ENCODE measurements at regions not wholly inside any gene's neighbourhood (a gene's known extent, or its start where the extent isn't known, plus 50 kb on each side); places are given as distances from the start of the nearest gene placed in this dataset.
"Not testable (repeated sequence)": the region's sequence is repeated elsewhere in the genome, so short reads cannot be mapped to it uniquely, and the experiment has no call there.

DNA sequence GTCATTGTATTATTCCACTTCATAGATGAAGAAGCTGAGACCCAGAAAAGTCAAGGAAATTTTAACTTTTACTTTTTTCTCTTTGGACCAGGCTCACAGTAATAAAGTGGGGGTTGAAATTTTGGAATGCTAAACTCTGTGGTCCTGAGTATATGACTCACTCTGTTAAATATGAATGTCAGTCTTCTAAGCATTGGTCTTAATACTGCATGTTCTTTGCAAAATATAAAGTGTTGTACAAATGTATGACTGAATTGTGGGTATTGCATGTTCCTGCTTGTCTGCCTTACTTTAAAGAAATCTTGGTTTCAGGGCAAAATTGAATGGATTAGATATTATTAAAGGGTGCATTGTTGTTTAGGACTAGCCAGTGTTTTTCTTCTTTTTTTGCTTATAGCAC lies 950.8 kb upstream of the GOT2 start:
- DNase-seq (ENCODE audit: low read depth in 2 of 3, low spot score in 1 of 3), result no peak

DNA sequence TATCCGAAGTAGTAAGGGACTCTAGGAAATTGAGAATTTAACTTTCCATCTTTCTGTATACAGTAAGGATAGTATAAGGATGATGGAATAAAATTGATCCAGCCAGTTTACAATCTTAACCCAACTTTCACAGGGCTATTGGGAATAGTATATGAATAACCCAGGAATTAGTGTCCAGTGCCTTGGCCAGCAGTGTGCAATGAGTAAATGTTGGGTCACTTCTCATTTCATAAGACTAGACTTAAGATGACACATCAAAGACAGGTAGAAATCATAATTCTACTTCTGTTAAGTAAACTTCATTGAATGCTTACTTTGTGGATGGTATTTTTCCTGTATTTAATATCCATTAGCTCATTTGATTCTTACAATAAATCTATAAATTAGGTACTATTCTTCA lies 949.6 kb upstream of the GOT2 start:
- DNase-seq (ENCODE audit: low read depth in 2 of 3, low spot score in 1 of 3), result no peak

DNA sequence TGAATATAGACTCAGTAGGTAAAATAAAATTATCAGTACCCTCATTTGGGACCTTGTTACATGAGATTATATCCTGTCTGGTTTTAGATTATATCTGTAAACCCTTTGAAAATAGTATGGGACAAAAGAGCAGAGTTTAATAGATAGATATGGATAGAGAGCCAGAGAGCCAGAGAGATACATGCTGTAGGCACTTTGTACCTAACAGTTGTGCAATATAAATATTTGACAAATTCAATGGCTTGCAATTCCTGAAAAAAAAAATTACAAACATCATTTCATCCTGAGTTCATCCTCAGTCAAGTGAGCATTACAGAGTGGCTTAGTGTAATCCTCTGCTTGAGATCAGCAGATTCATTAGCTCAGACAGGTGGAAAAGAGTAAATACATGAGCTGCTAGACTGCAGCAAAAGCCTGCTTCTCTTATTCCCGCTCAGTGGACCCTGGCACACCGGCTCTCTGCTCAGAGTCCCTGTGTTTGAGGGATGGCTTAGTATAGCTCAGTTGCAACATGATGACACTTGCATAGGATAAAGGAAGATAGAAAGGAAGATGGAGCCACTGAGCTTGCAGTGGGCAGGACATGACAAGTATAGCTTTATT lies 931.6 kb upstream of the GOT2 start:
- no peak for DNase-seq (ENCODE audit: low read depth in 2 of 3, low spot score in 1 of 3)

DNA sequence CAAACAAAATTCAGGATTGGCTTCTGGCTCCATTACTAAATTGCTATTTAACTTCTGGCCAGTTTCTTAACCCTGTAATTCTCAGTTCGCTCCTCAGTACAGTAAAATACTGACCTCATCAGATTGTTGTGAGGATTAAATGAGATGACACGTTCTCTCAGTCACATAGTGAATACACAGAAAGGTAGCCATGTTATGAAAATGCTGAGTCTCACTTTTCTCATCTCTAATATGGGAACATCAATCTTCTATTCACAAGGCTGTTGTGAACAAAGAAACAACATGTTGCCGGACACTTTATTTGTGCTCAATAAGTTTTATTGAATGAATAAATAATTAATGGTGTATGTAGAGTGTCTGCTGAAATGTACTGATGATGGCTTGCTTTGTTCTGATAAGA lies 924.5 kb upstream of the GOT2 start:
- no peak for DNase-seq (ENCODE audit: low read depth in 2 of 3, low spot score in 1 of 3)

DNA sequence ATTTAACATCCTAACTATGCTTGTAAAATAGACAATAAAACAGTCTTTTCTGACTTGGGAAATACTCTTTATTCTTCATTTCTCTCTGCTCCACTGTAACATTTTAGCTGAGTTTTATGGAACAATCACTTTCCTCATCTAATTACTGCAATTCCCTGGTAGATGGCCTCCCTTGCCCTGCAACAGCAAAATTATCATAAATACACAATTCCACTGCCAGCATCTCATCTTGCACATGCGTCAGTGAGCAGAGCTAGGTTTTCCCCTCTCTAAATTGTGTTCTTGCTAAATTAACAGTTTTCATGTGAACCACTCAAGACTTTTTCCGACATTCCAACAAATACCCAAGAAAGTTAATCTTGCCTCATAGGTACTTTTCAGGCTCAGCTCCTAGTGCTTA lies 920.9 kb upstream of the GOT2 start:
- no peak for DNase-seq (ENCODE audit: low read depth in 2 of 3, low spot score in 1 of 3)

DNA sequence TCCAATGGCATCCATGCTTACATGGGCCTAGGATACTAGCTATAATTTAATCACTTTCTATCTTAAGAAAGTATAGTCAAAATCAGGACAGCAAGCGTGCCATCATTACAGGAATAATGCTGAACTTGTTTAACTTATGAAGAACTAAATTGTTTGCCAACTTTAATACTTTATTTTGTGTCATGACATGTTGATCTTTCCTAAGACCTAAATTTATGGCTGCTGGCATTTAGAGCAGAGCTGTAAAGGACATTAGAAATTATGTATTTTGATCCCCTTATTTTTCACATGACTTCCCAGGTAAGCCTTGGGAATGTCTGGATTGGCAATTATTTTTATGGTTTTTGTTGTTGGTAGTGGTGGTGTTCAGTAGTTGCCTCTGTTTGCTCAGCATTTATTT lies 920.3 kb upstream of the GOT2 start:
- DNase-seq (ENCODE audit: low read depth in 2 of 3, low spot score in 1 of 3), result no peak

DNA sequence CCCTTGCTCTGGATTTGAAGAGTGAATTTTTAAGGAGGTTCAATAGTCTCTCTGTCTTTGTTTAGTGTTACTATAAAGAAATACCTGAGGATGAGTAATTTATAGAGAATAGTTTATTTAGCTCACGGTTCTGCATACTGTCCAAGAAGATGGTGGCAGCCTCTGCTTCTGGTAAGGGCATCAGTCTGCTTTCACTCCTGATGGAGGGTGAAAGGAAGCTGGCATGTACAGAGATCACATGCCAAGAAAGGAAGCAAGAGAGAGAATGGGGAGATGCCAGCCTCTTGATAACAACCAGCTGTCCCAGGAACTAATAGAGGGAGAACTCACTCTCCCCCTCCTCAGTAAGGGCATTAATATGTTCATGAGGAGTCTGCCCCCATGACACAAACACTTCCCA lies 917.5 kb upstream of the GOT2 start:
- no peak for DNase-seq (ENCODE audit: low read depth in 2 of 3, low spot score in 1 of 3)

DNA sequence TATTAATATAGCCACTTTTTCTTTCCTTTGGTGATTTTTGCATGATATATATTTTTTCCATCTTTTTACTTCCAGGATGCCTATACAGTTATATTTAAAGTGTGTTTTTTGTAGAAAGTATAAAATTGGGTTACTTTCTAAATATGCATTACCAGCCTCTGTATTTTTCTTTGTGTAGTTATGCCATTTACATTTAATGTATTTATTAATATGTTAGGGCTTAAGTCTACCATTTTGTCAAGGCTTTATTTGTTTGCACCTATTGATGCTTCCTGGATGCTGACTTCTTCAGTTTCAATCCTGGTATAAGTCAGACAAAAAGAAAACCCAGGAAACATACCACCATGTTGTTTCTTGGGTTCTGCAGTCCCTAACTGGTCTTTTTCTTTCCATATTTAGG lies 911.1 kb upstream of the GOT2 start:
- no peak for DNase-seq (ENCODE audit: low read depth in 2 of 3, low spot score in 1 of 3)

DNA sequence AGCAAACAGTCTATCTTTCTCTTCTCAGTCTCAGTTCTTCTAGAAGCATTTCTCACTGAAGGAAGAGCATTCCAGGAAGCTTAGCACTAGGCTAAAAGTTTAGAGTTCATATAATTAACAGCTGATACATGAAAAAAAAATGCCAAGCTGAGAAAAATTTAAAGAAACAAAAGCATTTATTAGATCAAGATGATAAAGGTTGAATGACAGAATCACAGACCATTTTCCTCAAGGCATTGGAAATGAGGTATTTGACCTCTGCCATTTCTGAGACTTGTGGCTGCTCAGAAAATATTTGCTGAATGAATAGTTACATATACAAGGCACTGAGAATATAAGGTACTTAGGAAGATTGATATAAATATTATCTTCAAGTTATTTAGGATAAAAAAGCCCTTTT lies 901.6 kb upstream of the GOT2 start:
- DNase-seq (ENCODE audit: low read depth in 2 of 3, low spot score in 1 of 3), result no peak

DNA sequence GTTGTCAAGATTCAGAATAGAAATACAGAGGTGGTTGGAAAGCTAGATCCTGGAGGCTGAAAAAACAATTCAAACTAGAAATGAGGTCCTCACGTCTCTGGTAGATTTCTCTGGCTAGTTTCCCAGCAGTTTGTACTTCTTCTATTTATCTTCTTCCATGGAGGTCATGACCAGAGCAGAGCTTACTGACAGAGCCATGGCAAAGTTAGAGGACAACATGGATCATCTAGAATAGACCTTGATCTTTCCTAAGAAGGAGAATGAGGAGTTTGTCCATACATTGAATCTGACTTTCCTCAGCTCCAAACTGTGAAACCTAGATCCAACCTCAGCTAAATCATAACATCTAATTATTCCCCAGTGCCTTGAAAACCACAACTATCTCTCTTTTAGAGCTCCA lies 900.8 kb upstream of the GOT2 start:
- DNase-seq (ENCODE audit: low read depth in 2 of 3, low spot score in 1 of 3), result no peak

DNA sequence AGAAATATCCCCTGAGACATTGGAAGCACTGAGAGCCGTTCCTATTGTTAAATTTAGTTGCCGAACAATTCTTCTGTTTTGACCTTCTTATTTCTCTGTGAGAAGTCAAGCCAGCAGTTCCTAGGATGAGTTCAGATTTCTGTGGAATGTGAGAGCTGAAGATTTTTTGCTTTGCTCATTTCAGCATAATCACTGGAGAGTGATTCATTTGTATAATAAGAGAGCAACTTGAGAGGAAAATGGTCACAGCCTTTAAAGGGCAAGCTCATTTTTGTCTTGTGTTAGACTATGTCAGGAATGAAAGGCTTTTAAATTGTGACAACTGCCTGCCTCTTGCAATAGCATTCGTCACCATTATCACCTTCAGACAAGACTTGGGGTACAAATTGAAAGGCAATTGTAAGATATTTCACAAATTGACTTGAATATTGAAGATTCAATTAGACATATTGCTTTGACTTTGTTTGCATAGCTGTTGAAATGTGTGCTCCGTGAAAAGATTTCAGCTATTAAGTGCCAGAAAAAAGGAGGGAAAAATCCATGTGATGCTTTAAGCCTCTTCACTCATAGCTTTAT lies 900.0 kb upstream of the GOT2 start:
- no peak for DNase-seq (ENCODE audit: low read depth in 2 of 3, low spot score in 1 of 3)

DNA sequence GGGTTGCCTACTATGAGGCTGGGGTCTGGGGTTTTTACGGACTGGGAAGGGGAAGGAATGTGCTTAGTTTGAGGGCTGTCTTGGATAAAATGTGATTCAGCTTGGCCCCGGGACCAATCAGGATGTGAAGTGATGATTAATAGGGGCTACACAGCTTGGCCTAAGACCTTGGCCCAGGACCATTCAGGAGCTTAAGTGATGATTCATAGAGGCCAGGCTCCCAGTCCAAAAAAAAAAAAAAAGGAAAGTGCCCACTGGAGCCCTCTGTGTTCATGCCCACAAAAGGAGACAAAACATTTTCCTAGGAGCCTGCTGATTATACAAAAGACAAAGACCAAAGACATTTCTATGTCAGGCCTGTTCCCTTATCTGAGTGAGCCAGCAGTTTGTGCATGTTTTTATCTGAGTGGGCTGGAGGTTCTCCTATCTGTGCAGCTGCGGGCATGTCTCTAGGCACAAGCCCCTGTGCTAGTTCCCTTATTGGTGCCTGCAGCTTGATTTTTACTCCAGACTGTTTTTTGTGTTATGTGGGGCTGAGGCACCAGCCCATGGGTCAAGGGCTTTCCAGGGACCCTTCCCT lies 898.2 kb upstream of the GOT2 start:
- no peak for DNase-seq (ENCODE audit: low read depth in 2 of 3, low spot score in 1 of 3)

DNA sequence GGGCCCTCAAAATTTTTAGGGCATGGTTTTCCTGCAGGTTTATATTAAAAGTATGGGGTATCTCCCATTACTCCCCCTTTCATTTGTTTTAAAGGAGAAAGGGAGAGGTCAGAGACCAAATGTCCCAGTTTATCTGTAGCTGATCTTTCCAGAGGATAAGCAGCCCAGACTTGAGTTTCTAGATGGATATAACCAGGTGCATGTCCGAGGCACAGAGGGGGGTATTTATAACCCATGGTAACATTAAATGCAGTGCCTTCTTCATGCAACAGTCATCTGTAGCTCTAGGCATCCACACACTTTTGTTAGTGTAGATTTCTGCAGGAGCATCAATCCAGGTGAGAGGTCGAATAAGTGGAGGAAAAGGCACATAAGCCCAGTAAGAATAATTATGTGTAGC lies 890.3 kb upstream of the GOT2 start:
- DNase-seq (ENCODE audit: low read depth in 2 of 3, low spot score in 1 of 3), result not testable (repeated sequence)

DNA sequence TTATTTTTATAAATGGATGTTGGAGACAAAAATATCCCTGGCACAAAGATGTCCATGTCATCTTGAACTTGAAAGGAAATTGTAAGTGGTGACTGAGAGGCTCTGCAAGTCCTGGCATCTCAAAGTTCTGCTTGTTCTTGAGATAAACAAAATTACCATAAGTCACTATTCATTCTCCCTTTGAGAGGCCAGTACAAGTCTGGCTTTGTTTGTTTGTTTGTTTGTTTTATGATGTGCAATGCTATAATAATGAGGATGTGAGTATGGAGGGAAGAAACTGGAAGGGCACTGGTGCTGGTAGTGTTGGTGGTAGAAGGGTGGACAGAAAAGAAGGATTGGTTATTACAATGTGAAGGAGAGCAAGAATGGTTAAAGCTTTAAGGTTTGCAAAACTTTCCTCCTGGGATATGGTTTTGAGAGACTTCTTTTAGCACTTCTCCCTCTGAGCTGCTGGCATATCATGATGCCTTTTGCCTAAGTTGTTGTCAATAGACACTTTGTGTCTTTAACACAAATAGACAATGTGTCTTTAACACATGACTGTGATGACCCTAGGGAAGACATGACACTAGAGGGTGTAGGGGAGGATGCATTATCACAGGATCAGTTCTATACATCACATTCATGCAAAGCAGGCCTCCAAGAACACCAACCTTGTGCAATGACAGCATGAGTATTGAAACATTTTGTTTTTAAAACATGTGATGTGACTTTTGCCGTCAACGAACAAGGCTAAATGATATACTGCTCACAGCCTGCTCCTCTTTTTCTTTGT lies 880.5 kb upstream of the GOT2 start:
- DNase-seq (ENCODE audit: low read depth in 2 of 3, low spot score in 1 of 3), result no peak

DNA sequence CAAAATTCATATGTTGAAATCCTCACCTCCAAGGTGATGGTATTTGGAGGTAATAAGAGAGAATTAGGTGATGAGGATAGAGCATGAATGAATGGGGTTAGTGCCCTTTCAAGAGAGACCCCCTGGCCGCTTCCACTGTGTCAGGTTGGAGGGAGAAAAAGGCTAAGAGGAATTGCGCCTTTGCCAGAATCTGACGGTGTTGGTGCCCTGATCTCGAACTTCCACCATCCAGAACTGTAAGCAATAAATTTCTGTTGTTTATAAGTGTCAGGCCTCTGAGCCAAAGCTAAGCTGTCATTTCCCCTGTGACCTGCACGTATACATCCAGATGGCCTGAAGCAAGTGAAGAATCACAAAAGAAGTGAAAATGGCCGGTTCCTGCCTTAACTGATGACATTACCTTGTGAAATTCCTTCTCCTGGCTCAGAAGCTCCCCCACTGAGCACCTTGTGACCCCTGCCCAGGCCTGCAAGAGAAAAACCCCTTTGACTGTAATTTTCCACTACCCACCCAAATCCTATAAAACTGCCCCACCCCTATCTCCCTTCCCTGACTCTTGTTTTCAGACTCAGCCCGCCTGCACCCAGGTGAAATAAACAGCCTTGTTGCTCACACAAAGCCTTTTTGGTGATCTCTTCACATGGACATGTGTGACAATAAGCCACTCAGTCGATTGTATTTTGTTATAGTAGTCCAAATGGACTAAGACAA lies 878.9 kb upstream of the GOT2 start:
- DNase-seq (ENCODE audit: low read depth in 2 of 3, low spot score in 1 of 3), result not testable (repeated sequence)

DNA sequence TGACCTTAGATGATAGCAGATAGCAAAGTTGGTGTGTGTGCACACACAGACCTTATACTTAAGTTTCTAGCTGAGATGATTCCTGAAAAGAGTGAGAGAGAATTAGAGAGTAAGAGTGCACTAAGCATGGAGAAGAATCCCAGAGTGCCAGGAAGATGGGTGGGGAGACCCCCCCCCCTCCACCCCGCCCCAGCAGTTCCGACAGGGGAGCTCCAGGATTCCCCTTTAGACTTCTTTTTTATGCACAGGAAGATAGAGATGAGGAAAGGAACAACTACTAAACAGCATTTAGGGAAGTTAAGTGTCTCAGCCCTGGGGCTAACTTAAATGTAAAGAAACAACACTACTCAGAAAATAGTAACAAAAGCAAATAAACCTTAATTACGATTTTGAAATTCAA lies 878.0 kb upstream of the GOT2 start:
- DNase-seq (ENCODE audit: low read depth in 2 of 3, low spot score in 1 of 3), result no peak

DNA sequence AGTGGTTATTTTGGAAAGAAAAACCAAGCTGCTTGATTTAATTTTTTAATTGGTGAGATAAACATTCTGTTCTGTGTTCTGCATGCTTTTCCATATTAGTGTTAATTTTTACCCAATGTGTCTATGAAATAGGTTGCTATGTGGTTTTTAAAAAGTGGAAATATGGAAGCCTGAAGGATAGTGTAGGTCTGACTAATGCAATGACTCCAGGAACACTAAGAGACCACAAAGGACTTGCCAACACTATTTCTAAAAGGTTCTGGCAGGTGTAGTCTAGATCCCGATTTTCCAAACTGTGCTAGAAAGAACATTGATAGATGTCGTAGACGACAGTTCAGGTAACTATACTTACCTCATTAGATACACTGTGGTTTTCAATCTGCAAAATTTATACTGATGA lies 877.4 kb upstream of the GOT2 start:
- no peak for DNase-seq (ENCODE audit: low read depth in 2 of 3, low spot score in 1 of 3)

DNA sequence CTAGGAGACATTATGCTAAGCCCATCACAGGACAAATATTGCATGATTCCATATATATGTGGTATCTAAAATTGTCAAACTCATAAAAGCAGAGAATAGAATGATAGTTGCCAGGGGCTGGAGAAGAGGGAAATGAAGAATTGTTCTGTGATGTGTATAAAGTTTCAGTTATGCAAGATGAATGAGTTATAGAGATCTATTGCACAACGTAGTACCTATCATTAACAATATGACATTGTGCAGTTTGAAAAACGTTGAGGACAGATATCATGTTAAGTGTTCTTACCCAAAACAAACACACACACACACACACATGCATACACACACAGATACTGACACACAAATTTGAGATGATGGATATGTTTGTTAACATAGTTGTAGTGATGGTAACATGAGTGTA lies 871.6 kb upstream of the GOT2 start:
- no peak for DNase-seq (ENCODE audit: low read depth in 2 of 3, low spot score in 1 of 3)

DNA sequence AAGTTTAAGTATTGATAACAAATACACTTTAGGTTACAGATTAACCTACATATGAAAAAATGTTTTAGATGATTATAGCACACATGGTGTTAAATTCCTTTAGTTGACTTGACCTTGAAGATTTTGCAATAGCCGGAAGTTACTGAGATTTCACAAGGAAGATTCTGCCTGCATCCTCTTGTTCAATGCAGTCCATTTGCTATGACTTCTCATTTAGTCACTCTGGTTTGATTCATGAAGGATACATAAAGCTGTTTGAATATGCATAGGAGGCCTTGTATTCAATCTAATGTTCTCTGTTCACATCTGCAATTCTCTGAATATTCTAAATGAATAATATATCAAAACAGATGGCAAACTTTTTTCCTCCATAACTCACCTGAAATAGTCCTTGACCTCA lies 870.2 kb upstream of the GOT2 start:
- no peak for DNase-seq (ENCODE audit: low read depth in 2 of 3, low spot score in 1 of 3)

DNA sequence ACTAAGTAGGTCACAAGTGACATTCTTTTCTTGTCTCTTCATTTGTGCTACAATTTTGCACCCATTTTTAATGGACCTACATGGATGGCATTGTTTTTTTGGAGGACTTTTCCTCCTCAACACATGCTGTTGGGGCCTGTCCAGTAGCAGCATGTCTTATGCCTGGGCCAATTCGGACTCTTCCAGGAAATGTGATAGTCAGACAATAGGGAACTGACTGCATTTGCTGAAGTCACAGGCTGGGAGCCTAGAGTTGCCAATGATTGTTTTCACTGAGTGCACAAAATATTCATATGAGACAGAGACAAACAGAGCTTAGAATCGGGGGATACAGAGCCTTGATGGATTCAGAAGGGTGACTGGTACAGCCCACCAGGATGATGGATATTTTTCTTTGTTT lies 867.3 kb upstream of the GOT2 start:
- no peak for DNase-seq (ENCODE audit: low read depth in 2 of 3, low spot score in 1 of 3)

DNA sequence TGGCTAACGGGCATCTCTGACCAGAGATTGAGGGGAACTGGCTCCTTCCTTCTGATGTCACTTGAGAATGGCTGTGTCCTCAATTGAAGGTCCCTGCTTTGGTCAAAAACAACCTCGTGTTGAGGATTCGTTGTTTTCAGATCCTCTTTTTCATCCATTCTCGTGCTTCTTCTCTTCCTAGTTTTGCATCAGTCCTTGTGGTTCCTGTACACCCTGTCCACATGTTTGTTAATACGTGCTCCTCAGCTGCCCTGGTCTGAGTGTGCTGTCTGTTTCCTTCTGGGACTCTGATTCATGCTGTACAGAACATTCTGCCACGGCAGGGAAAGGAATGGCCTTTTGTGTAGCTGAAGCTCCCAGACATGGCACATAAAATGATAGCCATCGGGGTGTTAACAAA lies 863.2 kb upstream of the GOT2 start:
- DNase-seq (ENCODE audit: low read depth in 2 of 3, low spot score in 1 of 3), result no peak

DNA sequence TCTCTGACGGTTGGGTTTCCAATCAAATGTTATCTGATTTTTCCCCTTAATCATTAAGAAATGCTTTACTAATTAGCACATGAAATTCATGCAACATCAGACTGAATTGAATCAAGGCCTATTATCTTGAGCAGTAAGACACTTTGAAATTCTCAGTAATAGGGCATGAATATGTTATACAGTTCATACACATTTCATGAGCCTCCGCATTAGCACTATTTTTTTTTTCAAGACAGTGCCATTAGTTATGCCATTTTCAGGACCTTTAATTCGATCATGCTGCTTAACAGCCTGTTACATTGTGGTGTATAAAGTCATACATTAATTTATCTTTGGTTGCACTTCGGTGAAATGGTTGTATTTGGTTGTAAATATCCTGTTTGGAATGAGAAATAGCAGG lies 862.6 kb upstream of the GOT2 start:
- no peak for DNase-seq (ENCODE audit: low read depth in 2 of 3, low spot score in 1 of 3)
